ENCODE measurements at regions not wholly inside any gene's neighbourhood (a gene's known extent, or its start where the extent isn't known, plus 50 kb on each side); places are given as distances from the start of the nearest gene placed in this dataset.

- no peak for DNase-seq
These were observed 279.7 kb downstream of the GADD45G start for GRCh38 chr9:89884356-89885083.

- DNase-seq: no peak
These were observed 280.3 kb downstream of the GADD45G start for GRCh38 chr9:89885156-89885555.

GRCh38 chr9:89886281-89886700 lies 281.5 kb downstream of the GADD45G start:
- DNase-seq: no peak

GRCh38 chr9:89887286-89887685 lies 282.5 kb downstream of the GADD45G start:
- no peak for DNase-seq

- no peak for DNase-seq
These were observed 283.4 kb downstream of the GADD45G start for GRCh38 chr9:89888233-89888632.

- no peak for DNase-seq
These were observed 283.9 kb downstream of the GADD45G start for GRCh38 chr9:89888677-89889076.

- DNase-seq: no peak
These were observed 285.1 kb downstream of the GADD45G start for GRCh38 chr9:89889865-89890264.

- DNase-seq: no peak
These were observed 285.6 kb downstream of the GADD45G start for GRCh38 chr9:89890326-89890980.

- DNase-seq: no peak
These were observed 286.4 kb downstream of the GADD45G start for GRCh38 chr9:89891221-89891590.

GRCh38 chr9:89891591-89892304 lies 286.9 kb downstream of the GADD45G start:
- DNase-seq: no peak

GRCh38 chr9:89892920-89893319 lies 288.1 kb downstream of the GADD45G start:
- DNase-seq: no peak

- DNase-seq: no peak
These were observed 289.1 kb downstream of the GADD45G start for GRCh38 chr9:89893886-89894285.

GRCh38 chr9:89896806-89897340 lies 292.1 kb downstream of the GADD45G start:
- DNase-seq: no peak

GRCh38 chr9:89899573-89899972 lies 294.8 kb downstream of the GADD45G start:
- no peak for DNase-seq

GRCh38 chr9:89901920-89902319 lies 297.1 kb downstream of the GADD45G start:
- DNase-seq: no peak

- no peak for DNase-seq
These were observed 297.8 kb downstream of the GADD45G start for GRCh38 chr9:89902450-89903140.

GRCh38 chr9:89903141-89903475 lies 298.3 kb downstream of the GADD45G start:
- no peak for DNase-seq

GRCh38 chr9:89905606-89906338 lies 301.0 kb downstream of the GADD45G start:
- DNase-seq: no peak

- DNase-seq: no peak
These were observed 307.2 kb downstream of the GADD45G start for GRCh38 chr9:89911721-89912604.

GRCh38 chr9:89912605-89912953 lies 307.8 kb downstream of the GADD45G start:
- DNase-seq: no peak

GRCh38 chr9:89915187-89915586 lies 310.4 kb downstream of the GADD45G start:
- no peak for DNase-seq
